Mucosa of gallbladder (tissue), 1 donor: ENCODE measurements at regions not wholly inside any gene's neighbourhood (a gene's known extent, or its start where the extent isn't known, plus 50 kb on each side); places are given as distances from the start of the nearest gene placed in this dataset.

ENCODE experiments used
- DNase-seq: peaks from one replicate; pipeline ENCODE4 v3.0.0-alpha.2; 2020; ENCODE audit warnings: low spot score
- donor health status: DM: no; HTN: no; CAD: no.

- no peak for DNase-seq
Measured at GRCh38 chr14:100673807-100674154, 52.9 kb upstream of the DLK1 start.

- DNase-seq, result no peak
Measured at GRCh38 chr14:100674428-100674827, 52.3 kb upstream of the DLK1 start.

- no peak for DNase-seq
Measured at GRCh38 chr14:100674897-100675619, 51.6 kb upstream of the DLK1 start.

DNA sequence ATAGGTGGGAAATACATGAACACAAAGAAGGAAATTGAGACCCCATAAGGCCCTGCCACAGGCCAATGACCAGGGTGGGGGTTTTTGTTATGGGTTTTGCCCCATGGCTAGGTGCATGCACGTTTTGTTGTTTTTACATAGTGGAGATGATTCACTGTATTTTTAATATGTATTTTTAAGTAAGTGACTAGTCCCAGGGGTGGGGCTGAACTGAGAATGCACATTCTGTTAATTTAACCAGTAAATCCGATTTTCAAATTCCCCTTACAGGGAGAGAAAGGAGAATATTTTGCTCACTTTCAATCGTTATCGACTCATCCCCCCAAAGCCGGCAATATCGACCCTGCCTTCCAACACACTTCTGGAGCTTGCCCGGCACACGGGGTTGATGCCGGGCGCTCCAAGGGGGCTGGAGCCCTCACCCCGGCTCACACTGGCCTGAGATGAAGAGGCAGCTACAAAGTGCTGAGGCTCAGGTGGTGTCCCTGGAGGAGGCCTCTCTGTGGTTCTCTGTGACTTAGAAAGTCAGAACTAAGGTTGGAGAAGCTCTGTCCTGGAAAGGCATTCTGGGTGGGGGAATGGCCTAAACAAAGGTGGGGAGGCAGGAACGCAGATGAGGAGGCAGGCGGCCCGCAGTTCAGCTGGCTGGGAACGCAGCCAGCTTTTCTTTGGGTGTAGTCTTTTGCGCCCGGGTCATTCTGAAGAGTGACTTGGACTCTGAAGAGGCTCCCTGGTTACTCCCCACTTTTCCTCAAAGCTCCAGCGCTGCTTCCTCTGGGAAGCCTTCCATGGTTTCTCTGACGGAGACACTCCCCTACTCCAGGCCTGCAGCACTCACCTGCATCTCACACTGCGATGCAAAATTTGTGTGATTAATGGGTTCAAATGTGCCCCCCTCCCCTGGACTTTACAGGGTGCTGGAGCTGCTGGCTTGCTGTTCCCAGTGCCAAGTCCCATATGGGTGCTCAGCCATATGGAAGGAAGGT lies 50.7 kb upstream of the DLK1 start:
- peak; percentile 70 for DNase-seq
